IMR-90 (cell line): ENCODE measurements at regions not wholly inside any gene's neighbourhood (a gene's known extent, or its start where the extent isn't known, plus 50 kb on each side); places are given as distances from the start of the nearest gene placed in this dataset.

Source experiments
- ATAC-seq: fragments of 200-7000 bp; cut with Tn5 transposase; 2 replicates; pipeline ENCODE4 v1.9.1; 2020; ENCODE audit warnings: low read depth, mild to moderate bottlenecking, moderate library complexity
- BruUV-seq: library from RNA; stranded (reverse); fragments of 400-500 nt; replicated peaks from 2 replicates; lab custom pipeline; 2021; lab: Mats Ljungman, UMichigan
- CTCF ChIA-PET: fragments of 300-600 bp; formaldehyde crosslinking; extraction: SDS; loops from one replicate; lab custom pipeline; 2021; ENCODE audit warnings: antibody characterized with exemption; lab: Yijun Ruan, JAX
- POLR2A ChIA-PET: fragments of 300-600 bp; sonication (Branson Sonifier 250); formaldehyde crosslinking; loops from one replicate; lab custom pipeline; 2022; ENCODE audit warnings: antibody characterized with exemption; ENCODE audit not compliant: unreplicated experiment; lab: Charles Lee
- DNase-seq: peaks from one replicate; pipeline ENCODE4 v3.0.0; 2013
- H2AFZ ChIP-seq: replicated peaks from 2 replicates; pipeline ENCODE3; 2013; ENCODE audit warnings: low read length, mild to moderate bottlenecking; ENCODE audit not compliant: poor library complexity
- H2AK5ac ChIP-seq: 2 replicates; pipeline ENCODE4 v1.6.1; 2013; ENCODE audit warnings: low read depth, low read length, inconsistent platforms
- H2AK9ac ChIP-seq: replicated peaks from 2 replicates; pipeline ENCODE3; 2013; ENCODE audit warnings: mild to moderate bottlenecking, low read depth, low read length, moderate library complexity; ENCODE audit not compliant: poor library complexity
- H2BK120ac ChIP-seq: 2 replicates; pipeline ENCODE4 v1.6.1; 2013; ENCODE audit warnings: low read depth, low read length, inconsistent platforms
- H2BK15ac ChIP-seq: 3 replicates; pipeline ENCODE4 v1.6.1; 2013; ENCODE audit warnings: low read depth, low read length, inconsistent platforms
- H2BK20ac ChIP-seq: 2 replicates; pipeline ENCODE4 v1.6.1; 2013; ENCODE audit warnings: low read depth, mild to moderate bottlenecking, inconsistent platforms, low read length, moderate library complexity
- H2BK5ac ChIP-seq: 2 replicates; pipeline ENCODE4 v1.6.1; 2013; ENCODE audit warnings: mild to moderate bottlenecking, low read depth, low read length, inconsistent platforms; ENCODE audit not compliant: poor library complexity, severe bottlenecking
- H3K14ac ChIP-seq: replicated peaks from 2 replicates; pipeline ENCODE4 v1.6.1; 2013; ENCODE audit warnings: low read depth, low read length, inconsistent platforms
- H3K18ac ChIP-seq: 2 replicates; pipeline ENCODE4 v1.6.1; 2013; ENCODE audit warnings: low read depth, low read length, control low read depth
- H3K23ac ChIP-seq: 2 replicates; pipeline ENCODE4 v1.6.1; 2013; ENCODE audit warnings: low read depth, low read length, inconsistent platforms
- H3K27ac ChIP-seq: 2 replicates; pipeline ENCODE4 v1.5.1; 2013; ENCODE audit warnings: mild to moderate bottlenecking, control low read depth, low read length; ENCODE audit not compliant: insufficient read depth
- H3K27me3 ChIP-seq: 2 replicates; pipeline ENCODE4 v1.6.1; 2013; ENCODE audit warnings: low read length; ENCODE audit not compliant: control insufficient read depth, insufficient read depth
- H3K36me3 ChIP-seq: 2 replicates; pipeline ENCODE4 v1.6.1; 2013; ENCODE audit warnings: low read length, mixed read lengths; ENCODE audit not compliant: control insufficient read depth, insufficient read depth
- H3K4ac ChIP-seq: 2 replicates; pipeline ENCODE4 v1.6.1; 2013; ENCODE audit warnings: low read depth, low read length, inconsistent platforms
- H3K4me1 ChIP-seq: 2 replicates; pipeline ENCODE4 v1.6.1; 2013; ENCODE audit warnings: low read length, mixed read lengths; ENCODE audit not compliant: control insufficient read depth, insufficient read depth
- H3K4me2 ChIP-seq: 2 replicates; pipeline ENCODE4 v1.6.1; 2013; ENCODE audit warnings: low read depth, mild to moderate bottlenecking, control low read depth, low read length, moderate library complexity
- H3K4me3 ChIP-seq: 2 replicates; pipeline ENCODE4 v1.5.1; 2013; ENCODE audit warnings: low read depth, mild to moderate bottlenecking, control low read depth, low read length, moderate library complexity; ENCODE audit not compliant: insufficient read depth
- H3K56ac ChIP-seq: 2 replicates; pipeline ENCODE4 v1.6.1; 2013; ENCODE audit warnings: low read length, inconsistent platforms; ENCODE audit not compliant: insufficient read depth; ENCODE audit errors: extremely low read depth
- H3K79me1 ChIP-seq, 2 experiments: 2 replicates each; pipeline ENCODE4 v1.6.1; 2013; ENCODE audit warnings: low read length in 2 of 2, inconsistent platforms in 1 of 2, low read depth in 1 of 2
- H3K9ac ChIP-seq: 2 replicates; pipeline ENCODE4 v1.6.1; 2013; ENCODE audit warnings: low read depth, low read length, control low read depth
- H3K9me1 ChIP-seq: 2 replicates; pipeline ENCODE4 v1.6.1; 2013; ENCODE audit warnings: low read length, inconsistent platforms; ENCODE audit not compliant: insufficient read depth
- H3K9me3 ChIP-seq: 2 replicates; pipeline ENCODE4 v1.6.1; 2013; ENCODE audit warnings: low read length; ENCODE audit not compliant: control insufficient read depth, insufficient read depth
- H4K20me1 ChIP-seq: 2 replicates; pipeline ENCODE4 v1.6.1; 2013; ENCODE audit warnings: low read length, inconsistent platforms; ENCODE audit not compliant: insufficient read depth
- H4K5ac ChIP-seq: 2 replicates; pipeline ENCODE4 v1.6.1; 2013; ENCODE audit warnings: mild to moderate bottlenecking, low read depth, low read length, control low read depth
- H4K8ac ChIP-seq, 2 experiments: 2 replicates each; pipeline ENCODE4 v1.6.1; 2013; ENCODE audit warnings: low read depth in 2 of 2, low read length in 2 of 2, control low read depth in 1 of 2, inconsistent platforms in 1 of 2
- H4K91ac ChIP-seq: 2 replicates; pipeline ENCODE4 v1.6.1; 2013; ENCODE audit warnings: low read depth, low read length, inconsistent platforms; ENCODE audit not compliant: insufficient read depth
- CEBPB ChIP-seq: IDR thresholded peaks from 2 replicates; pipeline ENCODE4 v1.6.1; 2012; ENCODE audit warnings: low read depth, low read length, improper control_type of control experiment
- CHD1 ChIP-seq: IDR thresholded peaks from 2 replicates; pipeline ENCODE4 v1.6.1; 2012; ENCODE audit warnings: low read depth, low read length, improper control_type of control experiment
- FOS ChIP-seq: fragments of 150-350 bp; IDR thresholded peaks from 2 replicates; pipeline ENCODE4 v1.6.1; 2016; ENCODE audit warnings: low read depth, low read length
- WGBS, 2 experiments: methylation state at CpG; one replicate each; pipeline versions ENCODE4 v1.1.5 to v1.1.7; 2013; ENCODE audit warnings: missing lambda C conversion rate in 2 of 2; ENCODE audit not compliant: insufficient read length in 1 of 2; ENCODE audit errors: extremely low coverage in 2 of 2; 5-methylcytosine and 5-hydroxymethylcytosine counted together
- dilution Hi-C: fragments of 300-500 bp; cut with HindIII; formaldehyde crosslinking; loops from one replicate; pipeline ENCODE4 v1.14.3; 2018; ENCODE audit warnings: low sequenced_read_pairs; ENCODE audit not compliant: unreplicated experiment
- in situ Hi-C: fragments of 300-500 bp; cut with MboI; formaldehyde crosslinking; loops from 3 replicates; pipeline ENCODE4 v1.14.3; 2019; ENCODE audit warnings: low sequenced_read_pairs, inconsistent platforms, mixed read lengths
- intact Hi-C: fragments of 100-400 bp; cut with micrococcal nuclease; formaldehyde crosslinking; loops from 2 replicates; pipeline ENCODE4 v1.10.0; 2022

- Histone ChIP-seq H2BK5ac (no peak overlapping the region), H3K9ac (no peak overlapping the region), H4K8ac (no peak overlapping the region), H2AFZ (no peak overlapping the region), H3K4me2 (no peak overlapping the region), H3K4me3 (no peak overlapping the region), H3K14ac (no peak overlapping the region), H3K4ac (no peak overlapping the region), H4K5ac (no peak overlapping the region), H3K79me1 (no peaks in the 10 kb centered on the region), H3K27ac (no peak overlapping the region), H3K9me3 (no peaks in the 10 kb centered on the region), H3K18ac (no peak overlapping the region), H2AK5ac (no peak overlapping the region), H3K36me3 (no peaks in the 10 kb centered on the region), H3K23ac (no peak overlapping the region), H4K91ac (no peak overlapping the region), H2AK9ac (no peak overlapping the region), H4K20me1 (no peaks in the 10 kb centered on the region), H2BK120ac (no peak overlapping the region), H3K27me3 (peaks cover 2% of the 10 kb centered on the region; the same call in 1 of the 2 replicates), H3K56ac (no peak overlapping the region), H3K4me1 (peaks cover 13% of the 10 kb centered on the region), H2BK20ac (no peak overlapping the region), H2BK15ac (no peak overlapping the region), H3K9me1 (peaks cover 11% of the 10 kb centered on the region; the same call in 1 of the 2 replicates)
- POLR2A ChIA-PET = no interaction called here
- DNase-seq (no peak), ATAC-seq (no peak)
- CTCF ChIA-PET = no interaction called here
- dilution Hi-C loops (no loop called here), in situ Hi-C loops (no loop called here), intact Hi-C loops (loop anchor here (10.0 kb wide), 1 partner anchor 250 kb away; no protein-coding TSS in a partner anchor)
- BruUV-seq = no TSS peak
- TF ChIP-seq CHD1 (no peak), CEBPB (no peak), FOS (no peak)
- no CpG with 5 or more reads among the region's 14 CpGs for WGBS, 2 experiments
Measured at GRCh38 chr5:159514229-159514810, 184.0 kb upstream of the IL12B start.
